ENCODE measurements at regions not wholly inside any gene's neighbourhood (a gene's known extent, or its start where the extent isn't known, plus 50 kb on each side); places are given as distances from the start of the nearest gene placed in this dataset.
"Not testable (repeated sequence)": the region's sequence is repeated elsewhere in the genome, so short reads cannot be mapped to it uniquely, and the experiment has no call there.

GRCh38 chr2:185567196-185567595 is 171.4 kb upstream of the FSIP2 start:
- TF ChIP-seq CTCF (IDR thresholded peaks at IDR 0.05), result no peak
- TF ChIP-seq POLR2A (IDR thresholded peaks at IDR 0.05), result no peak
- TF ChIP-seq EP300 (IDR thresholded peaks at IDR 0.05), result no peak
- TF ChIP-seq POLR2AphosphoS5 (IDR thresholded peaks at IDR 0.05), result no peak
- 77 to 81% methylated on average over 2 of the region's 2 CpGs for WGBS, 2 donors
- no peak for DNase-seq

GRCh38 chr2:185567940-185568339 is 170.7 kb upstream of the FSIP2 start:
- Histone ChIP-seq H3K9me3 (no peaks in the 10 kb centered on the region), H3K4me1 (no peaks in the 10 kb centered on the region), H3K4me3 (no peak overlapping the region), H3K27me3 (no peaks in the 10 kb centered on the region), H3K36me3 (no peaks in the 10 kb centered on the region), H3K27ac (no peak overlapping the region)
- intact Hi-C loops (cut with DNase I), result no loop called here
- WGBS, 2 donors, result 79 to 89% methylated on average over 8 of the region's 8 CpGs
- no peak for TF ChIP-seq POLR2AphosphoS5 (IDR thresholded peaks at IDR 0.05)
- TF ChIP-seq EP300 (IDR thresholded peaks at IDR 0.05), result no peak
- TF ChIP-seq POLR2A (IDR thresholded peaks at IDR 0.05), result no peak
- no peak for TF ChIP-seq CTCF (IDR thresholded peaks at IDR 0.05)
- DNase-seq, result no peak

More at GRCh38 chr2:185567196-185567595, 171.4 kb upstream of the FSIP2 start:
- H3K27ac ChIP-seq, result no peak overlapping the region
- no peaks in the 10 kb centered on the region for H3K36me3 ChIP-seq
- intact Hi-C loops (cut with DNase I), result no loop called here
- H3K4me3 ChIP-seq, result no peak overlapping the region
- H3K27me3 ChIP-seq, result no peaks in the 10 kb centered on the region
- no peaks in the 10 kb centered on the region for H3K4me1 ChIP-seq
- no peaks in the 10 kb centered on the region for H3K9me3 ChIP-seq

- Histone ChIP-seq H3K4me3 (no peak overlapping the region), H3K9me3 (no peaks in the 10 kb centered on the region), H3K4me1 (peaks cover 0 to 17% (median 0%) of the 10 kb centered on the region in 4 donors), H3K27ac (no peak overlapping the region), H3K36me3 (no peaks in the 10 kb centered on the region), H3K27me3 (no peaks in the 10 kb centered on the region)
- intact Hi-C loops (cut with DNase I), result no loop called here
- DNase-seq, result no peak
- 41 to 66% methylated on average over 3 of the region's 3 CpGs for WGBS, 2 donors
- TF ChIP-seq POLR2A (IDR thresholded peaks at IDR 0.05) (no peak), POLR2AphosphoS5 (IDR thresholded peaks at IDR 0.05) (no peak), CTCF (IDR thresholded peaks at IDR 0.05) (no peak), EP300 (IDR thresholded peaks at IDR 0.05) (no peak)
These were observed 160.3 kb upstream of the FSIP2 start for GRCh38 chr2:185578322-185578721.

GRCh38 chr2:185583058-185583816 is 155.4 kb upstream of the FSIP2 start:
- H3K4me1 ChIP-seq, result peaks cover 0 to 17% (median 0%) of the 10 kb centered on the region in 4 donors
- no peak overlapping the region for H3K27ac ChIP-seq
- intact Hi-C loops (cut with DNase I), result no loop called here
- H3K4me3 ChIP-seq, result no peak overlapping the region
- H3K36me3 ChIP-seq, result no peaks in the 10 kb centered on the region
- TF ChIP-seq POLR2A (IDR thresholded peaks at IDR 0.05), result no peak
- no peak for TF ChIP-seq EP300 (IDR thresholded peaks at IDR 0.05)
- no peak for TF ChIP-seq CTCF (IDR thresholded peaks at IDR 0.05)
- no peak for TF ChIP-seq POLR2AphosphoS5 (IDR thresholded peaks at IDR 0.05)
- H3K9me3 ChIP-seq, result peaks cover 0 to 7% (median 2%) of the 10 kb centered on the region in 4 donors
- no peak for DNase-seq
- WGBS, 2 donors, result 78 to 97% methylated on average over 2 of the region's 2 CpGs
- H3K27me3 ChIP-seq, result no peaks in the 10 kb centered on the region

GRCh38 chr2:185585165-185585564 is 153.4 kb upstream of the FSIP2 start:
- DNase-seq; H3K9me3 ChIP-seq; H3K36me3 ChIP-seq; H3K27ac ChIP-seq; H3K4me3 ChIP-seq; H3K27me3 ChIP-seq; intact Hi-C loops (cut with DNase I): not testable (repeated sequence)
- 76 to 96% methylated on average over 5 of the region's 5 CpGs for WGBS, 2 donors
- H3K4me1 ChIP-seq, result peaks cover 0 to 17% (median 0%) of the 10 kb centered on the region in 4 donors

- 87 to 88% methylated on average over 14 of the region's 14 CpGs for WGBS, 2 donors
- H3K27ac ChIP-seq; H3K36me3 ChIP-seq; intact Hi-C loops (cut with DNase I); H3K27me3 ChIP-seq; H3K4me3 ChIP-seq; H3K4me1 ChIP-seq; H3K9me3 ChIP-seq; DNase-seq: not testable (repeated sequence)
These were observed 147.3 kb upstream of the FSIP2 start for GRCh38 chr2:185591276-185591675.
